ENCODE measurements at regions not wholly inside any gene's neighbourhood (a gene's known extent, or its start where the extent isn't known, plus 50 kb on each side); places are given as distances from the start of the nearest gene placed in this dataset.

GRCh38 chr4:85165808-85166207 is 199.3 kb upstream of the WDFY3 start:
- TF ChIP-seq CTCF (IDR thresholded peaks at IDR 0.05; ENCODE audit: insufficient read depth, low read depth, low read length) (no peak), EZH2 (IDR thresholded peaks at IDR 0.05; ENCODE audit: insufficient read depth, low read length) (no peak)
